ENCODE measurements at regions not wholly inside any gene's neighbourhood (a gene's known extent, or its start where the extent isn't known, plus 50 kb on each side); places are given as distances from the start of the nearest gene placed in this dataset.

GRCh38 chr2:210376694-210377093 is 61.7 kb upstream of the MYL1 start:
- TF ChIP-seq EZH2 (IDR thresholded peaks at IDR 0.05; ENCODE audit: low read length): no peak
- TF ChIP-seq, protein P1, sequence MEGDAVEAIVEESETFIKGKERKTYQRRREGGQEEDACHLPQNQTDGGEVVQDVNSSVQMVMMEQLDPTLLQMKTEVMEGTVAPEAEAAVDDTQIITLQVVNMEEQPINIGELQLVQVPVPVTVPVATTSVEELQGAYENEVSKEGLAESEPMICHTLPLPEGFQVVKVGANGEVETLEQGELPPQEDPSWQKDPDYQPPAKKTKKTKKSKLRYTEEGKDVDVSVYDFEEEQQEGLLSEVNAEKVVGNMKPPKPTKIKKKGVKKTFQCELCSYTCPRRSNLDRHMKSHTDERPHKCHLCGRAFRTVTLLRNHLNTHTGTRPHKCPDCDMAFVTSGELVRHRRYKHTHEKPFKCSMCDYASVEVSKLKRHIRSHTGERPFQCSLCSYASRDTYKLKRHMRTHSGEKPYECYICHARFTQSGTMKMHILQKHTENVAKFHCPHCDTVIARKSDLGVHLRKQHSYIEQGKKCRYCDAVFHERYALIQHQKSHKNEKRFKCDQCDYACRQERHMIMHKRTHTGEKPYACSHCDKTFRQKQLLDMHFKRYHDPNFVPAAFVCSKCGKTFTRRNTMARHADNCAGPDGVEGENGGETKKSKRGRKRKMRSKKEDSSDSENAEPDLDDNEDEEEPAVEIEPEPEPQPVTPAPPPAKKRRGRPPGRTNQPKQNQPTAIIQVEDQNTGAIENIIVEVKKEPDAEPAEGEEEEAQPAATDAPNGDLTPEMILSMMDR (optimal IDR thresholded peaks at IDR 0.05 in 1 of 3, IDR thresholded peaks at IDR 0.05 in 1 of 3, conservative IDR thresholded peaks at IDR 0.05 in 1 of 3; ENCODE audit: extremely low read depth in 1 of 3, insufficient read depth in 2 of 3, low read length in 3 of 3): no peak
- Histone ChIP-seq H3K9ac (ENCODE audit: control insufficient read depth, extremely low read depth, insufficient read depth, low read length) (no peak overlapping the region), H3K9me3 (ENCODE audit: control insufficient read depth, low read depth, low read length) (no peaks in the 10 kb centered on the region), H3K4me1 (ENCODE audit: control insufficient read depth, extremely low read depth, insufficient read depth, low read length) (no peaks in the 10 kb centered on the region), H3K4me3 (ENCODE audit: control insufficient read depth in 2 of 3, extremely low read depth in 1 of 3, insufficient read depth in 2 of 3, low read depth in 1 of 3, low read length in 3 of 3) (no peak overlapping the region), H3K79me2 (ENCODE audit: control insufficient read depth, insufficient read depth, low read length) (no peaks in the 10 kb centered on the region), H3K4me2 (ENCODE audit: control insufficient read depth, extremely low read depth, insufficient read depth, low read depth, low read length) (no peak overlapping the region), H3K9me1 (ENCODE audit: control insufficient read depth, extremely low read depth, insufficient read depth, low read length) (no peaks in the 10 kb centered on the region), H4K20me1 (ENCODE audit: control insufficient read depth, extremely low read depth, insufficient read depth, low read length) (no peaks in the 10 kb centered on the region), H3K36me3 (ENCODE audit: control insufficient read depth in 2 of 2, extremely low read depth in 1 of 2, insufficient read depth in 2 of 2, low read length in 2 of 2) (no peaks in the 10 kb centered on the region), H2AFZ (ENCODE audit: control insufficient read depth, low read length) (no peak overlapping the region), H3K27me3 (ENCODE audit: control insufficient read depth, extremely low read depth, insufficient read depth, low read length) (no peaks in the 10 kb centered on the region), H3K27ac (ENCODE audit: control insufficient read depth, insufficient read depth, low read length) (no peak overlapping the region)
- DNase-seq (ENCODE audit: low read depth, low spot score): no peak
- dilution Hi-C loops (cut with MboI; ENCODE audit: extremely low pct_ligation_motif_present, low sequenced_read_pairs): no loop called here
- no peak for FAIRE-seq

DNA sequence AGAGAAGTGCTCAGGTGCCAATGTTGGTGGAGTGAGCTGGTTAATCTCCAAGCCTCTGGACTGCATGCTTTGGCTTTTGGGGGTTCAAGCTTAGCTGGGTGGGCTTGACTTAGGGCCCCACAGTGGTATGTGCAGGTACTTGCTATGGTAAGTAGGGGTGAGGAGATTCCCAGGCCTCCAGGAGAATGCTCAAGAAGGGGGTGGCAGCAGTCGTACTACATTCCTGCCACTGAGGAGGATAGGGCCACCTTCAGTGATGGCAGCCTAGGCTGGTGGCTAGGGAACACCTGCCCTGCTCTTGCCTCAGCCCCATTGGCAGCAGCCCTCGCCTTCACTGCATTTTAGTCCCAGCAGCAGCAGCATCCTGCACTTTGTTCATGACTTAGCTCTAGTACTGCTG is 55.6 kb upstream of the MYL1 start:
- no peak overlapping the region for H2AFZ ChIP-seq (ENCODE audit: control insufficient read depth, low read length)
- dilution Hi-C loops (cut with MboI; ENCODE audit: extremely low pct_ligation_motif_present, low sequenced_read_pairs): no loop called here

More for the DNA sequence above, 55.6 kb upstream of the MYL1 start:
- Histone ChIP-seq H3K4me1 (ENCODE audit: control insufficient read depth, extremely low read depth, insufficient read depth, low read length) (no peaks in the 10 kb centered on the region), H3K9ac (ENCODE audit: control insufficient read depth, extremely low read depth, insufficient read depth, low read length) (no peak overlapping the region), H3K9me1 (ENCODE audit: control insufficient read depth, extremely low read depth, insufficient read depth, low read length) (no peaks in the 10 kb centered on the region), H3K79me2 (ENCODE audit: control insufficient read depth, insufficient read depth, low read length) (no peaks in the 10 kb centered on the region), H3K4me2 (ENCODE audit: control insufficient read depth, extremely low read depth, insufficient read depth, low read depth, low read length) (no peak overlapping the region), H4K20me1 (ENCODE audit: control insufficient read depth, extremely low read depth, insufficient read depth, low read length) (no peaks in the 10 kb centered on the region), H3K27me3 (ENCODE audit: control insufficient read depth, extremely low read depth, insufficient read depth, low read length) (no peaks in the 10 kb centered on the region), H3K4me3 (ENCODE audit: control insufficient read depth in 2 of 3, extremely low read depth in 1 of 3, insufficient read depth in 2 of 3, low read depth in 1 of 3, low read length in 3 of 3) (no peak overlapping the region), H3K27ac (ENCODE audit: control insufficient read depth, insufficient read depth, low read length) (no peak overlapping the region), H3K9me3 (ENCODE audit: control insufficient read depth, low read depth, low read length) (no peaks in the 10 kb centered on the region), H3K36me3 (ENCODE audit: control insufficient read depth in 2 of 2, extremely low read depth in 1 of 2, insufficient read depth in 2 of 2, low read length in 2 of 2) (no peaks in the 10 kb centered on the region)
- DNase-seq (ENCODE audit: low read depth, low spot score) (no peak), FAIRE-seq (no peak)
- TF ChIP-seq, protein P1 (optimal IDR thresholded peaks at IDR 0.05 in 1 of 3, IDR thresholded peaks at IDR 0.05 in 1 of 3, conservative IDR thresholded peaks at IDR 0.05 in 1 of 3; ENCODE audit: extremely low read depth in 1 of 3, insufficient read depth in 2 of 3, low read length in 3 of 3): peak in 1 of 3 experiments; percentile 11
- TF ChIP-seq EZH2 (IDR thresholded peaks at IDR 0.05; ENCODE audit: low read length): no peak

Measured in keratinocyte (primary cell).